ENCODE measurements at regions not wholly inside any gene's neighbourhood (a gene's known extent, or its start where the extent isn't known, plus 50 kb on each side); places are given as distances from the start of the nearest gene placed in this dataset.

- DNase-seq: peak in 1 of 2 experiments; percentile 5
Observed at GRCh38 chr10:128429835-128430513, 303.8 kb upstream of the MKI67 start.

GRCh38 chr10:128431083-128431482 is 304.9 kb upstream of the MKI67 start:
- no peak for DNase-seq

- DNase-seq: no peak
Observed at GRCh38 chr10:128431506-128431905, 305.3 kb upstream of the MKI67 start.

- DNase-seq: no peak
Observed at GRCh38 chr10:128432011-128432410, 305.8 kb upstream of the MKI67 start.

- no peak for DNase-seq
Observed at GRCh38 chr10:128432423-128432822, 306.2 kb upstream of the MKI67 start.

- no peak for DNase-seq
Observed at GRCh38 chr10:128435811-128436210, 309.6 kb upstream of the MKI67 start.

- DNase-seq: no peak
Observed at GRCh38 chr10:128437786-128438345, 311.6 kb upstream of the MKI67 start.

GRCh38 chr10:128438417-128439063 is 312.3 kb upstream of the MKI67 start:
- no peak for DNase-seq

GRCh38 chr10:128440513-128441160 is 314.4 kb upstream of the MKI67 start:
- no peak for DNase-seq

GRCh38 chr10:128443925-128444518 is 317.8 kb upstream of the MKI67 start:
- no peak for DNase-seq

GRCh38 chr10:128448796-128449195 is 322.6 kb upstream of the MKI67 start:
- no peak for DNase-seq

- no peak for DNase-seq
Observed at GRCh38 chr10:128451879-128452278, 325.7 kb upstream of the MKI67 start.

GRCh38 chr10:128456271-128456670 is 330.0 kb upstream of the MKI67 start:
- DNase-seq: no peak

- DNase-seq: no peak
Observed at GRCh38 chr10:128457136-128457535, 330.9 kb upstream of the MKI67 start.

GRCh38 chr10:128461991-128462390 is 335.8 kb upstream of the MKI67 start:
- DNase-seq: no peak

- DNase-seq: no peak
Observed at GRCh38 chr10:128462844-128463243, 336.6 kb upstream of the MKI67 start.

- peak; percentile 30 to 35 for DNase-seq
Observed at GRCh38 chr10:128463991-128464760, 338.0 kb upstream of the MKI67 start.

GRCh38 chr10:128465697-128466096 is 339.5 kb upstream of the MKI67 start:
- no peak for DNase-seq

- DNase-seq: no peak
Observed at GRCh38 chr10:128466831-128467371, 340.7 kb upstream of the MKI67 start.

- no peak for DNase-seq
Observed at GRCh38 chr10:128468462-128468861, 342.2 kb upstream of the MKI67 start.

- DNase-seq: no peak
Observed at GRCh38 chr10:128469515-128469914, 343.3 kb upstream of the MKI67 start.

- peak in 1 of 2 experiments; percentile 54 for DNase-seq
Observed at GRCh38 chr10:128470321-128470965, 344.2 kb upstream of the MKI67 start.

Data from NCI-H187 (cell line).